Fibroblast of lung (primary cell): ENCODE measurements at regions not wholly inside any gene's neighbourhood (a gene's known extent, or its start where the extent isn't known, plus 50 kb on each side); places are given as distances from the start of the nearest gene placed in this dataset.

Source experiments
- DNase-seq, 2 donors: peaks; one replicate each; pipeline versions ENCODE4 v3.0.0 to v3.0.0-alpha.2; 2010; ENCODE audit warnings: low read depth in 2 of 2
- H2AFZ ChIP-seq: 2 replicates; pipeline ENCODE4 v1.5.1; 2012; ENCODE audit warnings: low read length, control low read depth, inconsistent platforms
- H3K27ac ChIP-seq: 2 replicates; pipeline ENCODE4 v1.5.1; 2011; ENCODE audit warnings: low read length, control low read depth; ENCODE audit not compliant: insufficient read depth
- H3K27me3 ChIP-seq: 2 replicates; pipeline ENCODE4 v1.5.1; 2011; ENCODE audit warnings: mild to moderate bottlenecking, low read length; ENCODE audit not compliant: control insufficient read depth, insufficient read depth
- H3K36me3 ChIP-seq: 2 replicates; pipeline ENCODE4 v1.5.1; 2011; ENCODE audit warnings: low read length; ENCODE audit not compliant: control insufficient read depth, insufficient read depth
- H3K4me1 ChIP-seq: 2 replicates; pipeline ENCODE4 v1.5.1; 2011; ENCODE audit warnings: low read length; ENCODE audit not compliant: control insufficient read depth, insufficient read depth; ENCODE audit errors: extremely low read depth
- H3K4me2 ChIP-seq: 2 replicates; pipeline ENCODE4 v1.5.1; 2011; ENCODE audit warnings: low read length, control low read depth; ENCODE audit not compliant: insufficient read depth; ENCODE audit errors: extremely low read depth
- H3K4me3 ChIP-seq, 4 experiments: fragments of 200-600 bp in 1 of 4; sonication (generic) in 1 of 4; replicated peaks in 1 of 4; 2 replicates each; pipeline ENCODE4 v1.5.1; 2011 to 2016; ENCODE audit warnings: low read length in 4 of 4, low read depth in 3 of 4, mild to moderate bottlenecking in 3 of 4, control low read depth in 2 of 4, inconsistent platforms in 1 of 4, mixed read lengths in 1 of 4; ENCODE audit not compliant: insufficient read depth in 1 of 4; ENCODE audit errors: control extremely low read depth in 1 of 4
- H3K79me2 ChIP-seq: 2 replicates; pipeline ENCODE4 v1.5.1; 2012; ENCODE audit warnings: mild to moderate bottlenecking, low read length, inconsistent platforms; ENCODE audit not compliant: control insufficient read depth, insufficient read depth
- H3K9ac ChIP-seq: 2 replicates; pipeline ENCODE4 v1.5.1; 2011; ENCODE audit warnings: mild to moderate bottlenecking, low read length, control low read depth; ENCODE audit not compliant: insufficient read depth
- H3K9me3 ChIP-seq: 2 replicates; pipeline ENCODE4 v1.5.1; 2012; ENCODE audit warnings: low read depth, low read length; ENCODE audit not compliant: control insufficient read depth, insufficient read depth
- H4K20me1 ChIP-seq: 2 replicates; pipeline ENCODE4 v1.5.1; 2011; ENCODE audit warnings: low read length; ENCODE audit not compliant: control insufficient read depth, insufficient read depth; ENCODE audit errors: extremely low read depth
- CTCF ChIP-seq, 2 donors: IDR thresholded peaks in 1 of 2; conservative IDR thresholded peaks in 1 of 2; 1 replicate in 1 of 2; 2 replicates in 1 of 2; pipeline ENCODE4 v1.5.1; 2011 to 2012; ENCODE audit warnings: low read length in 2 of 2, control low read depth in 1 of 2, inconsistent platforms in 1 of 2, low read depth in 1 of 2, mild to moderate bottlenecking in 1 of 2
- EZH2 ChIP-seq: IDR thresholded peaks from 2 replicates; pipeline ENCODE4 v1.5.1; 2012; ENCODE audit warnings: low read length, control low read depth, mild to moderate bottlenecking; ENCODE audit errors: missing control alignments

DNA sequence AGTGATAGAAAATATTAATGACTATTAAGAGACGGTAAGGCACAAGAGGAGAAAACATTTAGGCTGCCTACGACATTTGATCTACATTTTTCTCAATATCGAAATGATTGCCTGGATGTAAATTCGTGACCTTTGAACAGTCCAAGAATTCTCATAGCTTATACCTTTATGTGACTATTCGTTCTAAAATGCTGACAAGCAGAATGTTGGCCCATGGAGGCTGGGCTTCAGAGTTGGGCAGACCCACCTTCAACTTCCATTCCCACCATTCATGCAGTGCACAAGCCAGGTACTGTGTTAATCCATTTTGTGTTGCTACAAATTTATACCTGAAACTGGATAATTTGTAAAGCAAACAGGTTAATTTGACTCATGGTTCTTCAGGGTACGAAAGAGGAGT lies 441.4 kb upstream of the COBL start:
- no peak overlapping the region for H3K4me2 ChIP-seq
- TF ChIP-seq EZH2 (no peak), CTCF (conservative IDR thresholded peaks at IDR 0.05 in 1 of 2, IDR thresholded peaks at IDR 0.05 in 1 of 2; ENCODE audit: low read depth in 1 of 2, low read length in 2 of 2) (no peak)
- H3K79me2 ChIP-seq, result no peaks in the 10 kb centered on the region
- no peak overlapping the region for H3K4me3 ChIP-seq
- no peak overlapping the region for H3K9ac ChIP-seq
- no peaks in the 10 kb centered on the region for H3K27me3 ChIP-seq
- H3K9me3 ChIP-seq, result no peaks in the 10 kb centered on the region
- H4K20me1 ChIP-seq, result no peaks in the 10 kb centered on the region
- no peak overlapping the region for H2AFZ ChIP-seq
- no peak overlapping the region for H3K27ac ChIP-seq
- no peak for DNase-seq
- no peaks in the 10 kb centered on the region for H3K4me1 ChIP-seq
- no peaks in the 10 kb centered on the region for H3K36me3 ChIP-seq

DNA sequence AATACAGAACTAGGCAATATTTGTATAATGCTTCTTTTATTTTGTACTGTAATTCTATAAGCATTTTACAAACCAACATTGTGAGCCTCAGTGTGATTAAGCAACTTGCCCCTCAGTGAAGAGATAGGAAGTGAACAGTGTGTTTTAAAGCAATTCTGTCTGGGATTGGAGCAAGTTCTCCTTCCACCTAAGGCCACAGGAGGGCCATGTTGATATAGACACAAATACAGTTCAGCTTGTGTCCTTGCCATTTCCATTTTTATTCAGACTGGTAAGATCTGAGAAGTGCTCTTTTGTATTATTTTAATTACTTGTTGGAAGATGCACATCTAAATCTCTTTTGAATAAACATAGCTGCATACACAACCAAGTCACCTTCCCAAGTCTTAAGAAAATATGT lies 416.3 kb upstream of the COBL start:
- no peak overlapping the region for H2AFZ ChIP-seq
- no peak overlapping the region for H3K27ac ChIP-seq
- no peak for DNase-seq
- no peaks in the 10 kb centered on the region for H3K36me3 ChIP-seq
- H3K4me2 ChIP-seq, result no peak overlapping the region
- no peak for TF ChIP-seq CTCF (conservative IDR thresholded peaks at IDR 0.05 in 1 of 2, IDR thresholded peaks at IDR 0.05 in 1 of 2; ENCODE audit: low read depth in 1 of 2, low read length in 2 of 2)
- no peak overlapping the region for H3K4me3 ChIP-seq
- no peaks in the 10 kb centered on the region for H3K9me3 ChIP-seq
- no peaks in the 10 kb centered on the region for H3K27me3 ChIP-seq
- H3K9ac ChIP-seq, result no peak overlapping the region
- no peaks in the 10 kb centered on the region for H4K20me1 ChIP-seq
- H3K79me2 ChIP-seq, result no peaks in the 10 kb centered on the region
- H3K4me1 ChIP-seq, result no peaks in the 10 kb centered on the region

DNA sequence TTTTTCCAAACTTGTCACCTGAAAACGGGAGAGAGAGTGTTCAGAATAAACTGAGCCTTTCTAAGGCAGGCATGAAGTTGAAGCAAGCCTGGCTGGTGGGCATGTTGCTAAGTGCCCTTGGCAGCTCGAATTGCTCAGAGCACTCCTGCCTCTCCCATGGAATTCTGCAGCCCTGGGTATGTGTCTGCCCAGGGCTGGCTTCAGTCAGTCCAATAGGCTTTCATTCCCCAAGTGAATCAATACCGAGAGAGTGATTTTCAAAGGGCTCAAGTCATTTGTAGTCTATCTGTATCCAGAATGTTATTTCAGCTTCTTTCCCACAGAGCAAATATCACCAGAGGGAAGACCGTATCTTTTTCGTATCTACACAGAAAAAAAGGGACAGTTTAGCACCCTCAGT lies 415.5 kb upstream of the COBL start:
- H3K4me1 ChIP-seq, result no peaks in the 10 kb centered on the region
- H3K27ac ChIP-seq, result no peak overlapping the region
- H3K4me3 ChIP-seq, result no peak overlapping the region
- DNase-seq, result no peak
- no peaks in the 10 kb centered on the region for H3K79me2 ChIP-seq
- no peak overlapping the region for H3K4me2 ChIP-seq
- H4K20me1 ChIP-seq, result no peaks in the 10 kb centered on the region
- H3K9ac ChIP-seq, result no peak overlapping the region
- H3K36me3 ChIP-seq, result no peaks in the 10 kb centered on the region
- TF ChIP-seq EZH2 (no peak), CTCF (conservative IDR thresholded peaks at IDR 0.05 in 1 of 2, IDR thresholded peaks at IDR 0.05 in 1 of 2; ENCODE audit: low read depth in 1 of 2, low read length in 2 of 2) (no peak)
- no peaks in the 10 kb centered on the region for H3K27me3 ChIP-seq
- H2AFZ ChIP-seq, result no peak overlapping the region
- no peaks in the 10 kb centered on the region for H3K9me3 ChIP-seq
